ENCODE measurements at regions not wholly inside any gene's neighbourhood (a gene's known extent, or its start where the extent isn't known, plus 50 kb on each side); places are given as distances from the start of the nearest gene placed in this dataset.

DNA sequence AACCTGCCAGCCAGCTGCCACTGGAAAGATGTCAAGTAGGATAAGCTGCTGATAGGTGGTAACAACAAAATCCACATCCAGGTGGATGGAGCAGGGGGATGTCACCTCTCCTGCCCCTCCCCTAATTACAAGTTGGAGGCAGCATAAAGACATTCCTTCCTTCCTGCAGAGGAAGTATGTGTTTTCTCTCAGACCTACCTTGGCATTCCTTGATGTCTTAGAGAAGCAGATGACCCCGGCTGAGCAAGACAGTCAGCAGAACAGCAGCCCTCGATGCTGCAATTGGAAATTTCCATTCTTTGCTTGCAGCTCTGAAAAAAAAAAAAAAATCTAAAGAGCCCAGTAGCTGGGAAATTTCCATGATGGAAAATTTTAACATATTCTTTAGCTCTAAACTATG is 137.5 kb upstream of the MKLN1 start:
- Histone ChIP-seq H3K79me2 (ENCODE audit: insufficient read depth, low read length) (no peaks in the 10 kb centered on the region), H4K20me1 (ENCODE audit: insufficient read depth, low read length) (no peaks in the 10 kb centered on the region), H3K9ac (ENCODE audit: insufficient read depth, low read length, poor library complexity, severe bottlenecking) (no peak overlapping the region), H2AFZ (ENCODE audit: insufficient read depth, low read depth, low read length, poor library complexity, severe bottlenecking) (no peak overlapping the region), H3K4me3 (replicated peaks in 1 of 3; ENCODE audit: low read depth in 2 of 3, low read length in 3 of 3) (no peak overlapping the region), H3K27me3 (ENCODE audit: control insufficient read depth in 2 of 2, insufficient read depth in 2 of 2, low read length in 2 of 2) (peaks cover 11 to 23% of the 10 kb centered on the region in 2 donors), H3K9me3 (replicated peaks in 1 of 2; ENCODE audit: control insufficient read depth in 1 of 2, insufficient read depth in 1 of 2, low read length in 2 of 2) (no peaks in the 10 kb centered on the region), H3K4me2 (replicated peaks; ENCODE audit: extremely low read depth, low read length, poor library complexity, severe bottlenecking) (no peak overlapping the region), H3K27ac (ENCODE audit: low read depth in 1 of 2, low read length in 2 of 2) (no peak overlapping the region), H3K4me1 (ENCODE audit: control insufficient read depth in 1 of 2, insufficient read depth in 2 of 2, low read length in 2 of 2) (peaks cover 23 to 42% of the 10 kb centered on the region in 2 donors), H3K36me3 (replicated peaks in 1 of 2; ENCODE audit: control insufficient read depth in 1 of 2, insufficient read depth in 2 of 2, low read length in 2 of 2) (no peaks in the 10 kb centered on the region)
- Mint-ChIP-seq H3K36me3 (peaks cover 11 to 13% of the 10 kb centered on the region in 2 donors), H3K27me3 (ENCODE audit: low read depth in 3 of 3) (peaks cover 24 to 35% (median 29%) of the 10 kb centered on the region in 3 donors), H3K4me1 (peaks cover 42% of the 10 kb centered on the region), H3K9me3 (peaks cover 0 to 4% (median 2%) of the 10 kb centered on the region in 7 donors), H3K27ac (peak overlapping the region in 5 of 7 donors; percentile 24 to 96 (median 89)), H3K4me3 (peak overlapping the region in 1 of 2 donors; percentile 68)
- TF ChIP-seq, protein P1, sequence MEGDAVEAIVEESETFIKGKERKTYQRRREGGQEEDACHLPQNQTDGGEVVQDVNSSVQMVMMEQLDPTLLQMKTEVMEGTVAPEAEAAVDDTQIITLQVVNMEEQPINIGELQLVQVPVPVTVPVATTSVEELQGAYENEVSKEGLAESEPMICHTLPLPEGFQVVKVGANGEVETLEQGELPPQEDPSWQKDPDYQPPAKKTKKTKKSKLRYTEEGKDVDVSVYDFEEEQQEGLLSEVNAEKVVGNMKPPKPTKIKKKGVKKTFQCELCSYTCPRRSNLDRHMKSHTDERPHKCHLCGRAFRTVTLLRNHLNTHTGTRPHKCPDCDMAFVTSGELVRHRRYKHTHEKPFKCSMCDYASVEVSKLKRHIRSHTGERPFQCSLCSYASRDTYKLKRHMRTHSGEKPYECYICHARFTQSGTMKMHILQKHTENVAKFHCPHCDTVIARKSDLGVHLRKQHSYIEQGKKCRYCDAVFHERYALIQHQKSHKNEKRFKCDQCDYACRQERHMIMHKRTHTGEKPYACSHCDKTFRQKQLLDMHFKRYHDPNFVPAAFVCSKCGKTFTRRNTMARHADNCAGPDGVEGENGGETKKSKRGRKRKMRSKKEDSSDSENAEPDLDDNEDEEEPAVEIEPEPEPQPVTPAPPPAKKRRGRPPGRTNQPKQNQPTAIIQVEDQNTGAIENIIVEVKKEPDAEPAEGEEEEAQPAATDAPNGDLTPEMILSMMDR (IDR thresholded peaks at IDR 0.05): no peak
- intact Hi-C loops (cut with micrococcal nuclease): no loop called here
- 40% methylated on average over 1 of the region's 2 CpGs for WGBS (ENCODE audit: insufficient coverage)
- DNase-seq: peak in 1 of 3 donors; percentile 15

DNA sequence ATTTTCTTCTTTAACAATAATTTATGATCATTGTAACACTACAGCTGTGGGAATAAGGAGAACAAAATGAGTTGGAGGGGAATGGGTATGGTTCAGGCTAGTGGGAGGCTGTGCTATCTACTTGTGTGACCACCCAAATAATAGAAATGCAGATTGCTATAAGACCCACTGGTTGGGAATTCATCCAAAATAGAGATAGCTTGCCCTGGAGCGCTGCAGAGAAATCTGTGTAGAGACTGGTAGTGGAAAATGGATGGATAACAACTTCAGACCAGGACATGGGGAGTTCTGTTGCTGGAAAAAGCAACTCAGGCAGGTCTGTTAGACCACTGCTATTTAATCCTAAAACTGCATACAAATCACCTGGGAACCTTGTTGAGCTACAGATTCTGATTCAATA is 137.1 kb upstream of the MKLN1 start:
- no peaks in the 10 kb centered on the region for H3K9me3 ChIP-seq (replicated peaks in 1 of 2; ENCODE audit: control insufficient read depth in 1 of 2, insufficient read depth in 1 of 2, low read length in 2 of 2)
- H2AFZ ChIP-seq (ENCODE audit: insufficient read depth, low read depth, low read length, poor library complexity, severe bottlenecking): no peak overlapping the region
- peak overlapping the region in 1 of 2 donors; percentile 39 for H3K4me3 Mint-ChIP-seq
- no peaks in the 10 kb centered on the region for H3K36me3 ChIP-seq (replicated peaks in 1 of 2; ENCODE audit: control insufficient read depth in 1 of 2, insufficient read depth in 2 of 2, low read length in 2 of 2)
- H3K79me2 ChIP-seq (ENCODE audit: insufficient read depth, low read length): no peaks in the 10 kb centered on the region
- peaks cover 11 to 12% of the 10 kb centered on the region in 2 donors for H3K36me3 Mint-ChIP-seq
- peak overlapping the region in 2 of 7 donors; percentile 25 to 89 for H3K27ac Mint-ChIP-seq
- no peak overlapping the region for H3K27ac ChIP-seq (ENCODE audit: low read depth in 1 of 2, low read length in 2 of 2)
- WGBS (ENCODE audit: insufficient coverage): 100% methylated on average over 1 of the region's 1 CpG
- TF ChIP-seq, protein P1 (IDR thresholded peaks at IDR 0.05): no peak
- H3K4me1 Mint-ChIP-seq: peaks cover 42% of the 10 kb centered on the region
- no peaks in the 10 kb centered on the region for H4K20me1 ChIP-seq (ENCODE audit: insufficient read depth, low read length)
- H3K4me1 ChIP-seq (ENCODE audit: control insufficient read depth in 1 of 2, insufficient read depth in 2 of 2, low read length in 2 of 2): peaks cover 23 to 42% of the 10 kb centered on the region in 2 donors
- peaks cover 24 to 35% (median 29%) of the 10 kb centered on the region in 3 donors for H3K27me3 Mint-ChIP-seq (ENCODE audit: low read depth in 3 of 3)
- H3K9me3 Mint-ChIP-seq: peaks cover 0 to 4% (median 2%) of the 10 kb centered on the region in 7 donors
- no peak overlapping the region for H3K4me3 ChIP-seq (replicated peaks in 1 of 3; ENCODE audit: low read depth in 2 of 3, low read length in 3 of 3)
- intact Hi-C loops (cut with micrococcal nuclease): no loop called here
- no peak overlapping the region for H3K4me2 ChIP-seq (replicated peaks; ENCODE audit: extremely low read depth, low read length, poor library complexity, severe bottlenecking)
- no peak for DNase-seq
- no peak overlapping the region for H3K9ac ChIP-seq (ENCODE audit: insufficient read depth, low read length, poor library complexity, severe bottlenecking)
- H3K27me3 ChIP-seq (ENCODE audit: control insufficient read depth in 2 of 2, insufficient read depth in 2 of 2, low read length in 2 of 2): peaks cover 11 to 23% of the 10 kb centered on the region in 2 donors

All from CD14-positive monocyte (primary cell).